ENCODE measurements at regions not wholly inside any gene's neighbourhood (a gene's known extent, or its start where the extent isn't known, plus 50 kb on each side); places are given as distances from the start of the nearest gene placed in this dataset.

DNA sequence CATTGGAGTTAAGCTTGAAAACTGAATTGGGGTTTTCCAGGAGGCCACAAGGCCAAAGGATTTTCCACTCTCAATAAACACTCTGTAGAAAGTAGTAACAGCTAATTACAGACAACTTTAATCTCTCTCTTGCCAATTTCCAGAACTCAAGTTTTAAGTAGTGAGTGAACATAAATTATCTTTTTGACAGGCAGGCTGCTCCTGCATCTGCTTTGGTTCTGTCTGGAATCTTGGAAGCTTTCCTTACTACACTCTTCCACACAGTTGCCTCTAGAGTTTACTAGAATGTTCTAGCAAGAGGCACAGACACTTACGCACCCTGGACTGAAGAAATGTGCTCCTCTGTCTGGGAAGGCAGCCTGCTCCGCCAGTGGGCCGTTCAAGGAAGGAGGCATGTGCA is 90.5 kb upstream of the WAC start:
- TF ChIP-seq, protein P1, sequence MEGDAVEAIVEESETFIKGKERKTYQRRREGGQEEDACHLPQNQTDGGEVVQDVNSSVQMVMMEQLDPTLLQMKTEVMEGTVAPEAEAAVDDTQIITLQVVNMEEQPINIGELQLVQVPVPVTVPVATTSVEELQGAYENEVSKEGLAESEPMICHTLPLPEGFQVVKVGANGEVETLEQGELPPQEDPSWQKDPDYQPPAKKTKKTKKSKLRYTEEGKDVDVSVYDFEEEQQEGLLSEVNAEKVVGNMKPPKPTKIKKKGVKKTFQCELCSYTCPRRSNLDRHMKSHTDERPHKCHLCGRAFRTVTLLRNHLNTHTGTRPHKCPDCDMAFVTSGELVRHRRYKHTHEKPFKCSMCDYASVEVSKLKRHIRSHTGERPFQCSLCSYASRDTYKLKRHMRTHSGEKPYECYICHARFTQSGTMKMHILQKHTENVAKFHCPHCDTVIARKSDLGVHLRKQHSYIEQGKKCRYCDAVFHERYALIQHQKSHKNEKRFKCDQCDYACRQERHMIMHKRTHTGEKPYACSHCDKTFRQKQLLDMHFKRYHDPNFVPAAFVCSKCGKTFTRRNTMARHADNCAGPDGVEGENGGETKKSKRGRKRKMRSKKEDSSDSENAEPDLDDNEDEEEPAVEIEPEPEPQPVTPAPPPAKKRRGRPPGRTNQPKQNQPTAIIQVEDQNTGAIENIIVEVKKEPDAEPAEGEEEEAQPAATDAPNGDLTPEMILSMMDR (conservative IDR thresholded peaks at IDR 0.05; ENCODE audit: low read length), result no peak
- no peak for TF ChIP-seq EZH2phosphoT487 (IDR thresholded peaks at IDR 0.05; ENCODE audit: borderline replicate concordance)

Data from Loucy (cell line).